ENCODE measurements at regions not wholly inside any gene's neighbourhood (a gene's known extent, or its start where the extent isn't known, plus 50 kb on each side); places are given as distances from the start of the nearest gene placed in this dataset.

- TF ChIP-seq CTCF (IDR thresholded peaks at IDR 0.05; ENCODE audit: poor library complexity) (no peak), EZH2 (IDR thresholded peaks at IDR 0.05; ENCODE audit: borderline replicate concordance) (no peak), EZH2phosphoT487 (IDR thresholded peaks at IDR 0.05; ENCODE audit: low read depth, severe bottlenecking, unreplicated experiment) (no peak)
Measured at GRCh38 chr3:43177085-43177484, 71.2 kb upstream of the POMGNT2 start.

Measured in hepatocyte (in vitro differentiated cells).